Stomach (tissue), 8 donors: ENCODE measurements at regions not wholly inside any gene's neighbourhood (a gene's known extent, or its start where the extent isn't known, plus 50 kb on each side); places are given as distances from the start of the nearest gene placed in this dataset.

Source experiments
- DNase-seq, 2 donors: peaks; one replicate each; pipeline versions ENCODE4 v3.0.0 to v3.0.0-alpha.2; 2013 to 2019
- H3K27ac ChIP-seq, 5 donors: fragments of 200-600 bp in 4 of 5; sonication (generic) in 4 of 5; one replicate each; pipeline ENCODE4 v1.5.1; 2013 to 2019; ENCODE audit warnings: mild to moderate bottlenecking in 1 of 5, moderate library complexity in 1 of 5
- H3K27me3 ChIP-seq, 3 donors: fragments of 200-600 bp; sonication (generic); one replicate each; pipeline ENCODE4 v1.5.1; 2017 to 2019; ENCODE audit warnings: mixed run types in 1 of 3
- H3K36me3 ChIP-seq, 4 donors: fragments of 200-600 bp; sonication (generic); 1 replicate in 3 of 4; 2 replicates in 1 of 4; pipeline ENCODE4 v1.5.1; 2016 to 2019
- H3K4me1 ChIP-seq, 4 donors: fragments of 200-600 bp; sonication (generic); one replicate each; pipeline ENCODE4 v1.5.1; 2016 to 2019
- H3K4me3 ChIP-seq, 4 donors: fragments of 200-600 bp; sonication (generic) in 3 of 4; one replicate each; pipeline ENCODE4 v1.5.1; 2016 to 2019; ENCODE audit warnings: mild to moderate bottlenecking in 1 of 4
- H3K9me3 ChIP-seq, 4 donors: fragments of 200-600 bp; sonication (generic); one replicate each; pipeline ENCODE4 v1.5.1; 2016 to 2019
- EP300 ChIP-seq: sonication (generic); formaldehyde crosslinking; IDR thresholded peaks from one replicate; pipeline ENCODE4 v1.6.1; 2017; ENCODE audit warnings: antibody characterized with exemption
- POLR2A ChIP-seq, 4 donors: fragments of 450-650 bp; IDR thresholded peaks; one replicate each; pipeline ENCODE4 v1.6.1; 2016; ENCODE audit warnings: antibody characterized with exemption in 4 of 4, control low read depth in 2 of 4, mild to moderate bottlenecking in 1 of 4, moderate library complexity in 1 of 4
- POLR2AphosphoS5 ChIP-seq, 3 donors: sonication (generic); formaldehyde crosslinking; IDR thresholded peaks; one replicate each; pipeline ENCODE4 v1.6.1; 2016; ENCODE audit warnings: antibody characterized with exemption in 3 of 3
- WGBS, 5 donors: extraction: QIAGEN DNeasy Blood & Tissue Kit in 3 of 5; methylation state at CpG; one replicate each; pipeline versions ENCODE4 v1.1.5 to v1.1.7; 2013 to 2018; 5-methylcytosine and 5-hydroxymethylcytosine counted together
- intact Hi-C: fragments of 100-400 bp; cut with DNase I; formaldehyde crosslinking; loops from one replicate; pipeline ENCODE4 v1.15.1; 2023; ENCODE audit warnings: low total_unique reads
- TF ChIP-seq, protein P1 (sequence below), 7 experiments: fragments of 450-650 bp in 4 of 7; fragments of 200-600 bp in 3 of 7; sonication (generic) in 3 of 7; IDR thresholded peaks; one replicate each; pipeline ENCODE4 v1.5.1; 2016 to 2019; ENCODE audit warnings: antibody characterized with exemption in 7 of 7, control low read depth in 2 of 7, mild to moderate bottlenecking in 1 of 7
- donor health status: healthy with polysubstance abuse.
- donor health status: Bipolar disorder and iron deficiency.
- donor health status: healthy.

GRCh38 chr13:97822377-97822776 is 131.1 kb upstream of the IPO5 start:
- no peak for DNase-seq
- Histone ChIP-seq H3K9me3 (no peaks in the 10 kb centered on the region), H3K27ac (no peak overlapping the region), H3K4me1 (no peaks in the 10 kb centered on the region), H3K4me3 (no peak overlapping the region), H3K27me3 (no peaks in the 10 kb centered on the region), H3K36me3 (no peaks in the 10 kb centered on the region)
- TF ChIP-seq, protein P1, sequence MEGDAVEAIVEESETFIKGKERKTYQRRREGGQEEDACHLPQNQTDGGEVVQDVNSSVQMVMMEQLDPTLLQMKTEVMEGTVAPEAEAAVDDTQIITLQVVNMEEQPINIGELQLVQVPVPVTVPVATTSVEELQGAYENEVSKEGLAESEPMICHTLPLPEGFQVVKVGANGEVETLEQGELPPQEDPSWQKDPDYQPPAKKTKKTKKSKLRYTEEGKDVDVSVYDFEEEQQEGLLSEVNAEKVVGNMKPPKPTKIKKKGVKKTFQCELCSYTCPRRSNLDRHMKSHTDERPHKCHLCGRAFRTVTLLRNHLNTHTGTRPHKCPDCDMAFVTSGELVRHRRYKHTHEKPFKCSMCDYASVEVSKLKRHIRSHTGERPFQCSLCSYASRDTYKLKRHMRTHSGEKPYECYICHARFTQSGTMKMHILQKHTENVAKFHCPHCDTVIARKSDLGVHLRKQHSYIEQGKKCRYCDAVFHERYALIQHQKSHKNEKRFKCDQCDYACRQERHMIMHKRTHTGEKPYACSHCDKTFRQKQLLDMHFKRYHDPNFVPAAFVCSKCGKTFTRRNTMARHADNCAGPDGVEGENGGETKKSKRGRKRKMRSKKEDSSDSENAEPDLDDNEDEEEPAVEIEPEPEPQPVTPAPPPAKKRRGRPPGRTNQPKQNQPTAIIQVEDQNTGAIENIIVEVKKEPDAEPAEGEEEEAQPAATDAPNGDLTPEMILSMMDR (IDR thresholded peaks at IDR 0.05): no peak
- TF ChIP-seq POLR2A (IDR thresholded peaks at IDR 0.05) (no peak), EP300 (no peak), POLR2AphosphoS5 (IDR thresholded peaks at IDR 0.05) (no peak)
- 72 to 92% (median 87%) methylated on average over 1 of the region's 1 CpG for WGBS, 5 donors
- intact Hi-C loops: no loop called here

GRCh38 chr13:97826421-97827012 is 127.0 kb upstream of the IPO5 start:
- peaks cover 0 to 5% (median 0%) of the 10 kb centered on the region in 4 donors for H3K9me3 ChIP-seq
- no peaks in the 10 kb centered on the region for H3K27me3 ChIP-seq
- WGBS, 5 donors: 73 to 85% (median 81%) methylated on average over 5 of the region's 5 CpGs
- intact Hi-C loops: no loop called here
- H3K4me1 ChIP-seq: no peaks in the 10 kb centered on the region
- no peak for TF ChIP-seq EP300
- H3K36me3 ChIP-seq: no peaks in the 10 kb centered on the region
- H3K4me3 ChIP-seq: no peak overlapping the region
- no peak overlapping the region for H3K27ac ChIP-seq
- no peak for DNase-seq

- peaks cover 0 to 10% (median 4%) of the 10 kb centered on the region in 4 donors for H3K9me3 ChIP-seq
- intact Hi-C loops: no loop called here
- no peak overlapping the region for H3K27ac ChIP-seq
- DNase-seq: no peak
- H3K4me1 ChIP-seq: no peaks in the 10 kb centered on the region
- no peaks in the 10 kb centered on the region for H3K36me3 ChIP-seq
- TF ChIP-seq POLR2AphosphoS5 (IDR thresholded peaks at IDR 0.05) (no peak), POLR2A (IDR thresholded peaks at IDR 0.05) (no peak), EP300 (no peak)
- TF ChIP-seq, protein P1 (IDR thresholded peaks at IDR 0.05): no peak
- H3K4me3 ChIP-seq: no peak overlapping the region
- no peaks in the 10 kb centered on the region for H3K27me3 ChIP-seq
- 65 to 75% (median 73%) methylated on average over 5 of the region's 5 CpGs for WGBS, 5 donors
Observed at GRCh38 chr13:97834250-97834649, 119.2 kb upstream of the IPO5 start.

- Histone ChIP-seq H3K4me3 (no peak overlapping the region), H3K4me1 (no peaks in the 10 kb centered on the region), H3K27me3 (peaks cover 0 to 10% (median 0%) of the 10 kb centered on the region in 3 donors), H3K36me3 (no peaks in the 10 kb centered on the region), H3K27ac (no peak overlapping the region), H3K9me3 (no peaks in the 10 kb centered on the region)
- intact Hi-C loops: no loop called here
- 89 to 100% (median 95%) methylated on average over 1 of the region's 1 CpG for WGBS, 5 donors
- no peak for DNase-seq
- TF ChIP-seq POLR2A (IDR thresholded peaks at IDR 0.05) (no peak), EP300 (no peak), POLR2AphosphoS5 (IDR thresholded peaks at IDR 0.05) (no peak)
- TF ChIP-seq, protein P1 (IDR thresholded peaks at IDR 0.05): no peak
Observed at GRCh38 chr13:97843189-97843588, 110.3 kb upstream of the IPO5 start.

DNA sequence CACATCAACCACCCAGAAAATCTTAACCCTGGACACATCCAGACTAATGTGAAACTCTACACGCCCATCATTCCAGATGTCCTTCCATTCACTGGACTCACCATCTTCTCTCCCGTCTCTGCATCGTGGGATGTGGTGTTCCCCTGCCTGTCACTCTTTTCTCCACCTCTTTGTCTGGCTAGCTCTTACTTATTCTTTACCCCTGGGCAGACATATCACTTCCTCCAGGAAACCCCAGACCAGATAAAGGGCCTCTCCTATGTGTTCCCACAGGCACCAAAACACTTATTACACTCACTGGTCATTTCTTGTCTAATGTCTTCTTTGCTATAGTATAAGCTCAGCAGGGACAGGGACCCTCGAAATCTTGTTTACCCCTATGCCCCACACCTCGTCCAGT is 109.3 kb upstream of the IPO5 start:
- 75 to 81% (median 76%) methylated on average over 5 of the region's 5 CpGs for WGBS, 5 donors
- Histone ChIP-seq H3K4me3 (no peak overlapping the region), H3K9me3 (no peaks in the 10 kb centered on the region), H3K36me3 (no peaks in the 10 kb centered on the region), H3K27me3 (peaks cover 0 to 10% (median 0%) of the 10 kb centered on the region in 3 donors), H3K4me1 (no peaks in the 10 kb centered on the region), H3K27ac (no peak overlapping the region)
- no peak for DNase-seq
- intact Hi-C loops: no loop called here
- TF ChIP-seq EP300 (no peak), POLR2AphosphoS5 (IDR thresholded peaks at IDR 0.05) (no peak), POLR2A (IDR thresholded peaks at IDR 0.05) (no peak)
- TF ChIP-seq, protein P1 (IDR thresholded peaks at IDR 0.05): no peak
